WTC11 (cell line): ENCODE measurements at regions not wholly inside any gene's neighbourhood (a gene's known extent, or its start where the extent isn't known, plus 50 kb on each side); places are given as distances from the start of the nearest gene placed in this dataset.
A peak's percentile ranks its signal among the peaks of the same experiment; 100 is the strongest.

Source experiments
- ATAC-seq: fragments of 200-7000 bp; cut with Tn5 transposase; 2 replicates; pipeline ENCODE4 v1.10.0; 2021; ENCODE audit warnings: mild to moderate bottlenecking, moderate library complexity
- CTCF ChIA-PET: fragments of 300-600 bp; sonication (Branson Sonifier 250); formaldehyde crosslinking; loops from one replicate; lab custom pipeline; 2021; ENCODE audit warnings: antibody characterized with exemption; lab: Charles Lee
- POLR2A ChIA-PET: fragments of 350-600 bp; sonication (Branson Sonifier 250); formaldehyde crosslinking; loops from one replicate; lab custom pipeline; 2021; ENCODE audit warnings: antibody characterized with exemption; lab: Charles Lee
- DNase-seq: peaks from one replicate; pipeline ENCODE4 v3.0.0; 2021; ENCODE audit warnings: low spot score
- H3K27ac Mint-ChIP-seq: 2 replicates; pipeline ENCODE4 v1.8.0; 2021; ENCODE audit warnings: mixed read lengths
- H3K27me3 Mint-ChIP-seq: 2 replicates; pipeline ENCODE4 v1.8.0; 2021; ENCODE audit warnings: low read depth, mild to moderate bottlenecking, moderate library complexity, mixed read lengths
- H3K36me3 Mint-ChIP-seq: 2 replicates; pipeline ENCODE4 v1.8.0; 2021; ENCODE audit warnings: mixed read lengths
- H3K4me1 Mint-ChIP-seq: 2 replicates; pipeline ENCODE4 v1.8.0; 2022; ENCODE audit warnings: mixed read lengths
- H3K4me3 Mint-ChIP-seq: 2 replicates; pipeline ENCODE4 v1.8.0; 2021; ENCODE audit warnings: mild to moderate bottlenecking, moderate library complexity, mixed read lengths
- H3K9me3 Mint-ChIP-seq: 2 replicates; pipeline ENCODE4 v1.8.0; 2021; ENCODE audit warnings: mixed read lengths
- CREB1 ChIP-seq: sonication (generic); formaldehyde crosslinking; IDR thresholded peaks from 2 replicates; pipeline ENCODE4 v1.8.0; 2023; ENCODE audit warnings: mild to moderate bottlenecking, missing genetic modification reagents
- E2F5 ChIP-seq: sonication (generic); formaldehyde crosslinking; IDR thresholded peaks from 2 replicates; pipeline ENCODE4 v1.8.1; 2022; ENCODE audit warnings: mild to moderate bottlenecking, moderate library complexity, missing genetic modification reagents
- ELF4 ChIP-seq: sonication (generic); formaldehyde crosslinking; IDR thresholded peaks from 2 replicates; pipeline ENCODE4 v1.8.1; 2022; ENCODE audit warnings: low read depth, mild to moderate bottlenecking, moderate library complexity, missing genetic modification reagents
- FOXK1 ChIP-seq: sonication (generic); formaldehyde crosslinking; IDR thresholded peaks from 2 replicates; pipeline ENCODE4 v1.8.0; 2022; ENCODE audit warnings: mild to moderate bottlenecking, moderate library complexity, missing genetic modification reagents
- OVOL2 ChIP-seq: fragments of 250-450 bp; sonication (Bioruptor Pico); IDR thresholded peaks from 2 replicates; pipeline ENCODE4 v1.9.0; 2021; ENCODE audit warnings: mild to moderate bottlenecking, borderline replicate concordance
- ZNF121 ChIP-seq: sonication (generic); formaldehyde crosslinking; IDR thresholded peaks from 2 replicates; pipeline ENCODE4 v1.8.0; 2023; ENCODE audit warnings: missing genetic modification reagents
- ZNF416 ChIP-seq: fragments of 250-450 bp; sonication (Bioruptor Pico); IDR thresholded peaks from 2 replicates; pipeline ENCODE4 v1.9.0; 2021; ENCODE audit warnings: mild to moderate bottlenecking, inconsistent platforms
- TF ChIP-seq, protein P1 (sequence below): sonication (generic); formaldehyde crosslinking; IDR thresholded peaks from 2 replicates; pipeline ENCODE4 v1.8.1; 2023; ENCODE audit warnings: mild to moderate bottlenecking, missing genetic modification reagents, borderline replicate concordance
- TF ChIP-seq, protein P2 (sequence below): sonication (generic); formaldehyde crosslinking; IDR thresholded peaks from 2 replicates; pipeline ENCODE4 v1.8.1; 2023; ENCODE audit warnings: mild to moderate bottlenecking, missing genetic modification reagents
- TF ChIP-seq, protein P3 (sequence below): sonication (generic); formaldehyde crosslinking; IDR thresholded peaks from 2 replicates; pipeline ENCODE4 v1.8.0; 2023; ENCODE audit warnings: mild to moderate bottlenecking, missing genetic modification reagents

DNA sequence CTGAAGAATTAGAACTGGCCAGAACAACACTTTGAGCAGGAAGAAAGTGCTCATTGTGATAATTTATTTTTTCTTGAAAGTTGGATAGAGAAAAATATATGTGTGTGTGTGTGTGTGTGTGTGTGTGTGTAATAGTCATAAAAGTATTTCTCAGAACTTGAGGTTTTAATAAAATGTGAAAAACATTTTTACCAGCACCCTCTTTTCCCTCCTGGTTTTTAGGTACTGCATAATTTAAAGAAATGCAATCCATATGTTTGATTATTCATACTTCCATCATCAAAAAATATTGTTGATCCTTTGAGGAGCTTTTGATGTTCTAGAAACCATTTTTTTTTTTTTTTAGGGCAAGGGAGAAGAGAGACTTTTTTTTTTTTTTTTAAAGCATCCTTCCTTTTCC, 66.8 kb upstream of the JUN start (continued):
- TF ChIP-seq, protein P1, sequence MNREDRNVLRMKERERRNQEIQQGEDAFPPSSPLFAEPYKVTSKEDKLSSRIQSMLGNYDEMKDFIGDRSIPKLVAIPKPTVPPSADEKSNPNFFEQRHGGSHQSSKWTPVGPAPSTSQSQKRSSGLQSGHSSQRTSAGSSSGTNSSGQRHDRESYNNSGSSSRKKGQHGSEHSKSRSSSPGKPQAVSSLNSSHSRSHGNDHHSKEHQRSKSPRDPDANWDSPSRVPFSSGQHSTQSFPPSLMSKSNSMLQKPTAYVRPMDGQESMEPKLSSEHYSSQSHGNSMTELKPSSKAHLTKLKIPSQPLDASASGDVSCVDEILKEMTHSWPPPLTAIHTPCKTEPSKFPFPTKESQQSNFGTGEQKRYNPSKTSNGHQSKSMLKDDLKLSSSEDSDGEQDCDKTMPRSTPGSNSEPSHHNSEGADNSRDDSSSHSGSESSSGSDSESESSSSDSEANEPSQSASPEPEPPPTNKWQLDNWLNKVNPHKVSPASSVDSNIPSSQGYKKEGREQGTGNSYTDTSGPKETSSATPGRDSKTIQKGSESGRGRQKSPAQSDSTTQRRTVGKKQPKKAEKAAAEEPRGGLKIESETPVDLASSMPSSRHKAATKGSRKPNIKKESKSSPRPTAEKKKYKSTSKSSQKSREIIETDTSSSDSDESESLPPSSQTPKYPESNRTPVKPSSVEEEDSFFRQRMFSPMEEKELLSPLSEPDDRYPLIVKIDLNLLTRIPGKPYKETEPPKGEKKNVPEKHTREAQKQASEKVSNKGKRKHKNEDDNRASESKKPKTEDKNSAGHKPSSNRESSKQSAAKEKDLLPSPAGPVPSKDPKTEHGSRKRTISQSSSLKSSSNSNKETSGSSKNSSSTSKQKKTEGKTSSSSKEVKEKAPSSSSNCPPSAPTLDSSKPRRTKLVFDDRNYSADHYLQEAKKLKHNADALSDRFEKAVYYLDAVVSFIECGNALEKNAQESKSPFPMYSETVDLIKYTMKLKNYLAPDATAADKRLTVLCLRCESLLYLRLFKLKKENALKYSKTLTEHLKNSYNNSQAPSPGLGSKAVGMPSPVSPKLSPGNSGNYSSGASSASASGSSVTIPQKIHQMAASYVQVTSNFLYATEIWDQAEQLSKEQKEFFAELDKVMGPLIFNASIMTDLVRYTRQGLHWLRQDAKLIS (CRISPR knock-in tag) = no peak

DNA sequence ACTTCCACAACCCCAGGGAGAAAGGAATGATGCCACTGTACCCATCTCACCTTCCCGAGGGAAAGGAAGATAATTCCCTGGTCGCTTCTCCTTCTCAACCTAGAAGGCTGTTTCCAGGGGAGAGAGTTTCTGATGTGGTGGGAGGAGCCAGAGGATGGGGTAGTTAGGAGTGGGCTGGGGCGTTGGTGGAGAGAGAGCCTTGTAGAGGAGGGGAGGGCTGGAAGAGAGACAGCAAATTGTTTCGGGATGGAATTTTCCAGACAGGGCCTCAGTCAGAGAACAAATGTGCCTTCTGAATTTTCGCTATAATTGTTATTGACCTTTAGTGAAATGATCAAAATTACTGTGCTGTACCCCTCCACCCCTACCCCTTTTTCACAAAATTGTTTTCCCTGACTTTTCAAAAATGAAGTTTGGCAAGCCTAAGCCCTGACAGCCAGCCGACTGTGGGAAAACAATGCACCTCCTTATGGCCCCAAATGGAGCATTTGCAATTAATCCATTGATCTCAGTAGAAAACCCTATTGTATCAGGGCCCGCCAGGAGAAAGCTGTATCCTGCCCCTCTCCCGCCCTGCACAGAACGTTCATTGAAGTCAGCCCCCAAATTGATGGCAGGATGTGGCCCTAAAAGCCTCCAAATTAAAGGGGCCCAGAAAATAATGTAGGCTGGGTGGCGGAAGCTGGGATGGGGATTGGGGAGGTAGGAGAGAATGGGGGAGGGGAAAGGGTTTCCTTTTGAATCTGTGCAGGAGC, 69.1 kb upstream of the JUN start:
- POLR2A ChIA-PET = no interaction called here
- Mint-ChIP-seq H3K27me3 (no peaks in the 10 kb centered on the region; the same call in 1 of the 2 replicates), H3K4me1 (peaks cover 35% of the 10 kb centered on the region), H3K36me3 (no peaks in the 10 kb centered on the region), H3K27ac (peak overlapping the region; percentile 57; the same call in 1 of the 2 replicates), H3K9me3 (no peaks in the 10 kb centered on the region), H3K4me3 (no peak overlapping the region; the same call in 1 of the 2 replicates)
- CTCF ChIA-PET = interaction anchor here (0.7 to 1.1 kb wide), 2 partner anchors 12 to 906 kb away, joined by 3 to 6 read pairs; no protein-coding TSS in a partner anchor
- TF ChIP-seq ELF4 (CRISPR knock-in tag) = no peak
- TF ChIP-seq, protein P2, sequence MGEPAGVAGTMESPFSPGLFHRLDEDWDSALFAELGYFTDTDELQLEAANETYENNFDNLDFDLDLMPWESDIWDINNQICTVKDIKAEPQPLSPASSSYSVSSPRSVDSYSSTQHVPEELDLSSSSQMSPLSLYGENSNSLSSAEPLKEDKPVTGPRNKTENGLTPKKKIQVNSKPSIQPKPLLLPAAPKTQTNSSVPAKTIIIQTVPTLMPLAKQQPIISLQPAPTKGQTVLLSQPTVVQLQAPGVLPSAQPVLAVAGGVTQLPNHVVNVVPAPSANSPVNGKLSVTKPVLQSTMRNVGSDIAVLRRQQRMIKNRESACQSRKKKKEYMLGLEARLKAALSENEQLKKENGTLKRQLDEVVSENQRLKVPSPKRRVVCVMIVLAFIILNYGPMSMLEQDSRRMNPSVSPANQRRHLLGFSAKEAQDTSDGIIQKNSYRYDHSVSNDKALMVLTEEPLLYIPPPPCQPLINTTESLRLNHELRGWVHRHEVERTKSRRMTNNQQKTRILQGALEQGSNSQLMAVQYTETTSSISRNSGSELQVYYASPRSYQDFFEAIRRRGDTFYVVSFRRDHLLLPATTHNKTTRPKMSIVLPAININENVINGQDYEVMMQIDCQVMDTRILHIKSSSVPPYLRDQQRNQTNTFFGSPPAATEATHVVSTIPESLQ (CRISPR knock-in tag) = no peak
- TF ChIP-seq OVOL2 (CRISPR knock-in tag) = no peak
- TF ChIP-seq CREB1 = no peak
- no peak for TF ChIP-seq E2F5 (CRISPR knock-in tag)
- TF ChIP-seq, protein P1 (CRISPR knock-in tag) = no peak
- TF ChIP-seq, protein P3, sequence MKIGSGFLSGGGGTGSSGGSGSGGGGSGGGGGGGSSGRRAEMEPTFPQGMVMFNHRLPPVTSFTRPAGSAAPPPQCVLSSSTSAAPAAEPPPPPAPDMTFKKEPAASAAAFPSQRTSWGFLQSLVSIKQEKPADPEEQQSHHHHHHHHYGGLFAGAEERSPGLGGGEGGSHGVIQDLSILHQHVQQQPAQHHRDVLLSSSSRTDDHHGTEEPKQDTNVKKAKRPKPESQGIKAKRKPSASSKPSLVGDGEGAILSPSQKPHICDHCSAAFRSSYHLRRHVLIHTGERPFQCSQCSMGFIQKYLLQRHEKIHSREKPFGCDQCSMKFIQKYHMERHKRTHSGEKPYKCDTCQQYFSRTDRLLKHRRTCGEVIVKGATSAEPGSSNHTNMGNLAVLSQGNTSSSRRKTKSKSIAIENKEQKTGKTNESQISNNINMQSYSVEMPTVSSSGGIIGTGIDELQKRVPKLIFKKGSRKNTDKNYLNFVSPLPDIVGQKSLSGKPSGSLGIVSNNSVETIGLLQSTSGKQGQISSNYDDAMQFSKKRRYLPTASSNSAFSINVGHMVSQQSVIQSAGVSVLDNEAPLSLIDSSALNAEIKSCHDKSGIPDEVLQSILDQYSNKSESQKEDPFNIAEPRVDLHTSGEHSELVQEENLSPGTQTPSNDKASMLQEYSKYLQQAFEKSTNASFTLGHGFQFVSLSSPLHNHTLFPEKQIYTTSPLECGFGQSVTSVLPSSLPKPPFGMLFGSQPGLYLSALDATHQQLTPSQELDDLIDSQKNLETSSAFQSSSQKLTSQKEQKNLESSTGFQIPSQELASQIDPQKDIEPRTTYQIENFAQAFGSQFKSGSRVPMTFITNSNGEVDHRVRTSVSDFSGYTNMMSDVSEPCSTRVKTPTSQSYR = no peak
- no peak for TF ChIP-seq FOXK1 (CRISPR knock-in tag)
- no peak for TF ChIP-seq ZNF121 (CRISPR knock-in tag)
- no peak for TF ChIP-seq ZNF416
- ATAC-seq = peak; percentile 94
- DNase-seq = peak; percentile 33
